H9 (cell line): ENCODE measurements at regions not wholly inside any gene's neighbourhood (a gene's known extent, or its start where the extent isn't known, plus 50 kb on each side); places are given as distances from the start of the nearest gene placed in this dataset.

ENCODE experiments used
- DNase-seq: peaks from one replicate; pipeline ENCODE4 v3.0.0-alpha.2; 2017
- H2AFZ ChIP-seq: one replicate; pipeline ENCODE4 v1.6.1; 2013; ENCODE audit warnings: mild to moderate bottlenecking, low read length, control low read depth, moderate library complexity
- H2AK5ac ChIP-seq: 2 replicates; pipeline ENCODE4 v1.6.1; 2013; ENCODE audit warnings: low read length, control low read depth, mixed read lengths; ENCODE audit not compliant: insufficient read length
- H2BK120ac ChIP-seq: one replicate; pipeline ENCODE4 v1.6.1; 2013; ENCODE audit warnings: low read depth, mild to moderate bottlenecking, low read length, control low read depth, inconsistent platforms; ENCODE audit not compliant: poor library complexity, severe bottlenecking
- H2BK12ac ChIP-seq: 2 replicates; pipeline ENCODE4 v1.6.1; 2013; ENCODE audit warnings: low read length, control low read depth, mixed read lengths, low read depth; ENCODE audit not compliant: insufficient read length
- H2BK15ac ChIP-seq: 2 replicates; pipeline ENCODE4 v1.6.1; 2013; ENCODE audit warnings: low read depth, low read length, control low read depth
- H2BK20ac ChIP-seq: one replicate; pipeline ENCODE4 v1.6.1; 2013; ENCODE audit warnings: low read depth, mild to moderate bottlenecking, low read length, control low read depth, inconsistent platforms; ENCODE audit not compliant: poor library complexity, severe bottlenecking
- H2BK5ac ChIP-seq: 2 replicates; pipeline ENCODE4 v1.6.1; 2013; ENCODE audit warnings: low read length, control low read depth, mixed read lengths; ENCODE audit not compliant: insufficient read length
- H3K14ac ChIP-seq: 2 replicates; pipeline ENCODE4 v1.6.1; 2013; ENCODE audit warnings: low read length, control low read depth; ENCODE audit not compliant: insufficient read depth
- H3K18ac ChIP-seq: 2 replicates; pipeline ENCODE4 v1.6.1; 2013; ENCODE audit warnings: low read depth, mild to moderate bottlenecking, mixed read lengths, low read length, control low read depth; ENCODE audit not compliant: insufficient read length
- H3K23ac ChIP-seq: 2 replicates; pipeline ENCODE4 v1.6.1; 2013; ENCODE audit warnings: low read length, control low read depth, mixed read lengths, low read depth; ENCODE audit not compliant: insufficient read length
- H3K23me2 ChIP-seq: 2 replicates; pipeline ENCODE4 v1.6.1; 2013; ENCODE audit warnings: low read depth, mild to moderate bottlenecking, mixed read lengths, low read length, control low read depth; ENCODE audit not compliant: insufficient read length, poor library complexity, severe bottlenecking
- H3K27ac ChIP-seq: 2 replicates; pipeline ENCODE4 v1.5.1; 2013; ENCODE audit warnings: low read length, control low read depth, mixed read lengths, low read depth; ENCODE audit not compliant: insufficient read length
- H3K27me3 ChIP-seq: 2 replicates; pipeline ENCODE4 v1.6.1; 2013; ENCODE audit warnings: low read length, control low read depth, inconsistent platforms; ENCODE audit not compliant: insufficient read depth
- H3K4ac ChIP-seq: 2 replicates; pipeline ENCODE4 v1.6.1; 2013; ENCODE audit warnings: low read depth, mild to moderate bottlenecking, control low read depth, inconsistent platforms, low read length, moderate library complexity
- H3K4me1 ChIP-seq: 2 replicates; pipeline ENCODE4 v1.6.1; 2013; ENCODE audit warnings: low read length, control low read depth, inconsistent platforms; ENCODE audit not compliant: insufficient read depth
- H3K4me2 ChIP-seq: 2 replicates; pipeline ENCODE4 v1.6.1; 2013; ENCODE audit warnings: low read length, control low read depth, mixed read lengths; ENCODE audit not compliant: insufficient read length, insufficient read depth
- H3K56ac ChIP-seq: 2 replicates; pipeline ENCODE4 v1.6.1; 2013; ENCODE audit warnings: low read depth, mild to moderate bottlenecking, mixed read lengths, low read length, control low read depth; ENCODE audit not compliant: insufficient read length
- H3K79me1 ChIP-seq: 2 replicates; pipeline ENCODE4 v1.6.1; 2013; ENCODE audit warnings: low read depth, mild to moderate bottlenecking, moderate library complexity, low read length, control low read depth, inconsistent platforms; ENCODE audit not compliant: insufficient read depth, poor library complexity, severe bottlenecking
- H3K79me2 ChIP-seq: 2 replicates; pipeline ENCODE4 v1.6.1; 2013; ENCODE audit warnings: low read length, control low read depth, inconsistent platforms; ENCODE audit not compliant: insufficient read depth
- H3K9ac ChIP-seq: 2 replicates; pipeline ENCODE4 v1.6.1; 2013; ENCODE audit warnings: low read length, control low read depth, mixed read lengths; ENCODE audit not compliant: insufficient read length; ENCODE audit errors: extremely low read depth
- H3K9me3 ChIP-seq: one replicate; pipeline ENCODE4 v1.6.1; 2013; ENCODE audit warnings: low read depth, low read length, inconsistent platforms; ENCODE audit not compliant: control insufficient read depth
- H3T11ph ChIP-seq: one replicate; pipeline ENCODE4 v1.6.1; 2013; ENCODE audit warnings: mild to moderate bottlenecking, low read length, control low read depth, inconsistent platforms
- H4K20me1 ChIP-seq: one replicate; pipeline ENCODE4 v1.6.1; 2013; ENCODE audit not compliant: control insufficient read depth, insufficient read length, insufficient read depth
- H4K5ac ChIP-seq: 2 replicates; pipeline ENCODE4 v1.6.1; 2013; ENCODE audit warnings: low read depth, mild to moderate bottlenecking, mixed read lengths, low read length, control low read depth; ENCODE audit not compliant: insufficient read length
- H4K8ac ChIP-seq: replicated peaks from 2 replicates; pipeline ENCODE4 v1.6.1; 2013; ENCODE audit warnings: low read length, control low read depth, mixed read lengths, low read depth; ENCODE audit not compliant: insufficient read length
- H4K91ac ChIP-seq: 2 replicates; pipeline ENCODE4 v1.6.1; 2013; ENCODE audit warnings: low read depth, mild to moderate bottlenecking, moderate library complexity, mixed read lengths, low read length, control low read depth; ENCODE audit not compliant: insufficient read length
- H3K27ac Mint-ChIP-seq, 3 experiments: 2 replicates in 2 of 3; 3 replicates in 1 of 3; pipeline ENCODE4 v1.8.0; 2020 to 2021; ENCODE audit warnings: mixed read lengths in 3 of 3, mild to moderate bottlenecking in 1 of 3, moderate library complexity in 1 of 3
- H3K27me3 Mint-ChIP-seq: 2 replicates; pipeline ENCODE4 v1.8.0; 2021; ENCODE audit warnings: low read depth, mild to moderate bottlenecking, moderate library complexity, mixed read lengths
- H3K36me3 Mint-ChIP-seq, 3 experiments: 2 replicates in 2 of 3; 3 replicates in 1 of 3; pipeline ENCODE4 v1.8.0; 2020 to 2021; ENCODE audit warnings: low read depth in 3 of 3, mixed read lengths in 3 of 3; ENCODE audit not compliant: insufficient read depth in 1 of 3
- H3K4me1 Mint-ChIP-seq, 2 experiments: 2 replicates each; pipeline ENCODE4 v1.8.0; 2020; ENCODE audit warnings: mixed read lengths in 2 of 2
- H3K4me3 Mint-ChIP-seq, 2 experiments: 2 replicates in 1 of 2; 3 replicates in 1 of 2; pipeline ENCODE4 v1.8.0; 2020 to 2021; ENCODE audit warnings: mild to moderate bottlenecking in 2 of 2, mixed read lengths in 2 of 2, moderate library complexity in 1 of 2
- H3K9me3 Mint-ChIP-seq, 2 experiments: 2 replicates in 1 of 2; 3 replicates in 1 of 2; pipeline ENCODE4 v1.8.0; 2020; ENCODE audit warnings: mild to moderate bottlenecking in 2 of 2, mixed read lengths in 2 of 2, moderate library complexity in 1 of 2
- WGBS: extraction: QIAGEN DNeasy Blood & Tissue Kit; methylation state at CpG from one replicate; pipeline ENCODE4 v1.1.7; 2013; ENCODE audit warnings: missing lambda C conversion rate, low lambda C conversion rate, mixed read lengths; ENCODE audit not compliant: insufficient read length; ENCODE audit errors: extremely low coverage; 5-methylcytosine and 5-hydroxymethylcytosine counted together
- TF ChIP-seq, protein P1 (sequence below): fragments of 200-600 bp; sonication (generic); conservative IDR thresholded peaks from 3 replicates; pipeline ENCODE4 v1.8.0; 2021; ENCODE audit warnings: antibody characterized with exemption, mild to moderate bottlenecking

DNA sequence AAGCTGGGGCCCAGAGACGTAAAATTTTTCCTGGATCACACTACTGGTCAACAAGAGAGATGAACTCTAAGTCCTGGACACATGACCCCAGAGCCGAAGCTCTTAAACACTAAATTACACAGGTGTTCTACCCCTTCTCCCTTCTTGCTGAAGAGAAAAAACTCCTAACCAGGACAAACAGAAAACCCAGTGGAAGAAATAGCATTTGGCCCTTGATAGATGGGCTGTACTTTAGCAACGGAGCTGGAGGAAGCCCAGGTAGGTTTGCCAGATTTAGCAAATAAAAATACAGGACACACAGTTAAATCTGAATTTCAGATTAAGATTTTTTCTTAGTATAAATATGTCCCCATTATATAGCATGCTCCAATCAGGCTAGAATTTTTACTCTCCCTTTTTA is 72.7 kb downstream of the DIRAS3 start:
- H3K36me3 Mint-ChIP-seq, result no peaks in the 10 kb centered on the region
- Histone ChIP-seq H3T11ph (no peak overlapping the region), H2BK5ac (no peak overlapping the region), H2BK120ac (no peak overlapping the region), H3K79me1 (no peaks in the 10 kb centered on the region), H4K91ac (no peak overlapping the region), H3K23me2 (no peaks in the 10 kb centered on the region), H4K20me1 (no peaks in the 10 kb centered on the region), H3K4ac (no peak overlapping the region), H3K56ac (no peak overlapping the region), H2BK12ac (no peak overlapping the region), H3K4me2 (no peak overlapping the region), H3K9me3 (no peaks in the 10 kb centered on the region), H2AK5ac (no peak overlapping the region), H3K18ac (no peak overlapping the region), H3K27ac (no peak overlapping the region), H4K5ac (no peak overlapping the region), H2BK15ac (no peak overlapping the region), H3K23ac (no peak overlapping the region), H3K27me3 (no peaks in the 10 kb centered on the region), H3K79me2 (no peaks in the 10 kb centered on the region), H4K8ac (no peak overlapping the region), H3K9ac (no peak overlapping the region), H2BK20ac (no peak overlapping the region), H3K14ac (no peak overlapping the region), H2AFZ (no peak overlapping the region), H3K4me1 (no peaks in the 10 kb centered on the region)
- no peaks in the 10 kb centered on the region for H3K27me3 Mint-ChIP-seq
- DNase-seq, result no peak
- no peaks in the 10 kb centered on the region for H3K9me3 Mint-ChIP-seq
- no CpG with 5 or more reads among the region's 3 CpGs for WGBS
- no peaks in the 10 kb centered on the region for H3K4me1 Mint-ChIP-seq
- H3K4me3 Mint-ChIP-seq, result no peak overlapping the region
- TF ChIP-seq, protein P1, sequence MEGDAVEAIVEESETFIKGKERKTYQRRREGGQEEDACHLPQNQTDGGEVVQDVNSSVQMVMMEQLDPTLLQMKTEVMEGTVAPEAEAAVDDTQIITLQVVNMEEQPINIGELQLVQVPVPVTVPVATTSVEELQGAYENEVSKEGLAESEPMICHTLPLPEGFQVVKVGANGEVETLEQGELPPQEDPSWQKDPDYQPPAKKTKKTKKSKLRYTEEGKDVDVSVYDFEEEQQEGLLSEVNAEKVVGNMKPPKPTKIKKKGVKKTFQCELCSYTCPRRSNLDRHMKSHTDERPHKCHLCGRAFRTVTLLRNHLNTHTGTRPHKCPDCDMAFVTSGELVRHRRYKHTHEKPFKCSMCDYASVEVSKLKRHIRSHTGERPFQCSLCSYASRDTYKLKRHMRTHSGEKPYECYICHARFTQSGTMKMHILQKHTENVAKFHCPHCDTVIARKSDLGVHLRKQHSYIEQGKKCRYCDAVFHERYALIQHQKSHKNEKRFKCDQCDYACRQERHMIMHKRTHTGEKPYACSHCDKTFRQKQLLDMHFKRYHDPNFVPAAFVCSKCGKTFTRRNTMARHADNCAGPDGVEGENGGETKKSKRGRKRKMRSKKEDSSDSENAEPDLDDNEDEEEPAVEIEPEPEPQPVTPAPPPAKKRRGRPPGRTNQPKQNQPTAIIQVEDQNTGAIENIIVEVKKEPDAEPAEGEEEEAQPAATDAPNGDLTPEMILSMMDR, result no peak
- no peak overlapping the region for H3K27ac Mint-ChIP-seq
